ENCODE measurements at regions not wholly inside any gene's neighbourhood (a gene's known extent, or its start where the extent isn't known, plus 50 kb on each side); places are given as distances from the start of the nearest gene placed in this dataset.
"Not testable (repeated sequence)": the region's sequence is repeated elsewhere in the genome, so short reads cannot be mapped to it uniquely, and the experiment has no call there.

DNA sequence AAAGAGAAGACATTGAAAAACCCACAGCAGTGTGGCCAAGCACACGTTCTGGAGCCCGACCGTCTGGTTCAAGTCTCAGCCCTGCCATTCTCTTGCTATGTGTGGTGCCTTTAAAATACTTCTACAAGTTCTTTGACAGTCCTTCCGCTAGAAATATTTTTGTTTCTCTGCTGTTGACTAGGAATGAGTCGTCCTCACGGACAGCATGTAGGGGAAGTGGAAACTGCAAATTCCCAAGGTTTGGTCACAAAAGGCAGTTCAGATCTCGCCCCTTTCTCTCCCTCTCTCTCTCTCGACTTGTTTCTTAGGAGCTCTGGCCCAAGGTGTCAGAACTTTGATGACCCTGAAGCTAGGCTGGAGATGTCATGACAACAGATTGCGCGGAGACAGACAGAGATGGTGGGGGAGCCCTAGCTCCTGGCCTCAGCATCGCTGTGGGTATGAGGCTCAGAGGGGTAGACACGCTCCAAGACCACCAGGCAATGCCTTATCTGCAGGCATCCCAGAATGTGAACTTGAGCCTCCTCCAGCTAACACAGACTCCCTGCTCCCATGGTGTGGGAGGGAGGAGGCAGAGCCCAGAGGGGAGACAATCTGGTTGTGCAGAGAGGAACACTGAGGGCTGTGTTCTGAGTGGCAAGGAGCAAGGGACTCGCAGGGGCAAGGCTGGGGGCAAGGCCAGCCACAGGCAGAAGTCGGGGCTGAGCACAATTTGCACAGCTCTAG, 368.9 kb upstream of the SULF2 start:
- no peak for DNase-seq (ENCODE audit: low spot score)

DNA sequence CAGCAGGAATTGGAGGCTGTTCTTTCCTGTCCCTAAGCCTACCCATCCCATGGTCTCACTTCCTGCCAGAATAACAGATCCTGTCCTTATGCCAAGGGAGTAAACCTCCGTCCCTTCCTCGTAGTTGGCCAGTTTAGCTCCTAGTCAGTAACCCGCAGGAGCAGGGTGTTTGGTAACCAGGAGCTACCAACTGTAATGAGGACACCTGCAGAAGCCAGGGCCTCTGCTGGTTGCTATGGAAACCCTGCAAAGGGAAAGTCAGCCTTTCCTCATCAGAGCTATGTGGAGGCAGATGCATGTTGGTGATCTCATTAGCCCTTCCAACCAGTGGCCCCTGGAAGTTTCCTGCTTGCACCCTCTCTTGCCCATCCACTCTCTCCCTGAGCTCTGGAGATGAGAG, 368.2 kb upstream of the SULF2 start:
- DNase-seq (ENCODE audit: low spot score), result no peak

DNA sequence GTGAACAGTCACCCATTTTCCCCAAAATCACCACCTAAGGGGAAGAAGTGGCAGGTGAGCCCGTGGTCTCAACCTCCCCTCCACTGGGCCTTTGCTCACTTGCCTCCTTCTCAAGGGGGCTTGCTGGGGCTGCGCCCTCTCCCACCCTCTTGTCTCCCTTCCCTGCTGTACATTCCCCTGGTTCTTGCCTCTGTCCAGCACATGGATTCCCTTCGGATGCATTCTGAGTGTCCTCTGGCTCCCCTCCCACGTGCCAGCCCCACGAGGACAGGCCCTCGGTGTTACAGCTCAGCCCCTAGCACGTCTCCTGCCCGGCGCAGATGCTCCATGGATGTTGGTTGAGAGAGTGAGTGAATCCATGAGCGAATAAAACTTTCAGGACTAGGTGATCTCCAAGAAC, 367.8 kb upstream of the SULF2 start:
- no peak for DNase-seq (ENCODE audit: low spot score)

DNA sequence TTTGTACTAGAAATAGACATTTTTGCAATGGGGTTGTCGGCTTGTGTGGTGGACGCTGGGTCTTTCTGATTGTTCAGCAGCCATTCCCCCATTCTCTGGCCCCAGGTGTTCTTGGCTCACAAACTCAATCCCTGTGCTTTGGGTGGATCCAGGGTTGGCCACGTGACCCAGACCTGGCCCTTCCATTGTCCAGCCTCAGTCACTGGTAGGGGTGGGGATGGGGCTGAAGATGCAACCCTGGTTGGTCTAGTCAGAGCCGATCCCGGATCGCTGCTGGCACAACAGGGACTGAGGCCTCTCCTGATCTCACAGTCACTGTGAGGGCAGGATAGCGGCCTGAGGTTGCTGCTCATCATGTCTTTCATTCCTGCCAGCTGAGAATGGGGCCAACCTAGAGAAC, 365.3 kb upstream of the SULF2 start:
- no peak for DNase-seq (ENCODE audit: low spot score)

DNA sequence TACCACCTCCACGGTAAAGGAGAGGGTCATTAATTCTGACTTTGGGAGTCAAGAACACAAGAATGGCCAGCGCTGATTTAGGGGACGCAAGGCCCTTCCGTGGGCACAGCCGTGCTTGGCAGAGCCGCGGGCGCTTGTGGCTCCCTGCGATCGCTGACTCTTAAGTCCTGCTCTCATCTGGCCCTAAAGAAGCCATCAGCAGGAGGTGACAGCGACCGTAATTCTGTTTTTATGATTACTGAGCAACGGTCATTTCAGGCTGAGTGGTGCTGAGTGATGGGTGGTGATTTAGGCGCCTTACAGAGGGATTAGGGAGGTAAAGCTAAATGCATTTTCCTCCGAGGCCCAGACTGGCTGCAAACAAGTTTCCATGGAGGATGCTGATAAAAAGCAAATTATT, 364.6 kb upstream of the SULF2 start:
- no peak for DNase-seq (ENCODE audit: low spot score)

DNA sequence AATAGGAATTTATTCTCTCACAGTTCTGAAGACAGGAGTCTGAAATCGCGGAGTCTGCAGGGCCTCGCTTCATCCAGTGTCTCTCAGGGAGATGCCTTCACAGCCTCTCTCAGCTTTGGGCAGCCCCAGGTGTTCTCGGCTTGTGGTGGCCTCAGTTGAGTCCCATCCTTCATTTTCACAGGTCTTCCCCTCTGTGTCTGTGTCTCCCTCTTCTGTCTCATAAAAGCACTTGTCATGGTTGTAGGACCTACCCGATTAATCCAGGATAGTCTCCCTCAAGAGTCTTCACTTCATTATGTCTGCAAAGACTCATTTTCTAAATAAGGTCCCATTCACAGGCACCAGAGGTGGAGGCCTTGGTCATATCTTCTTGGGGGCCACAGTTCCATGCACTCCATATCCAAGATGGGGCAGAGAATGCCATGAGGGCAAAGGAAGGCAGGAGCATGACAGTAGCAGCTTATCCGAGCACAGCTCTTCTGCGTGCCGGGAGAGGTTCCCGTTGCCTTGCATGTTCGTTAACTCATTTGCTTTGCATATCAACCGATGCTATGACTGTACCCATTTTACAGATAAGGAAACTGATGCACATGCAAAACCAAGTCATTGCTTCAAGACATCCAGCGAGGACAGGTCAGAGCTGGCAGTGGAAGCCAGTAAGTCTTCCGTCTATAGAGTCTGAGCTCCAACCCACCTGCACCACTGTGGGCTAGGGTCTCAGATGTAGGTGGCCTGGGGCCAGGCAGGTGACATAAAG, 363.8 kb upstream of the SULF2 start:
- no peak for DNase-seq (ENCODE audit: low spot score)

DNA sequence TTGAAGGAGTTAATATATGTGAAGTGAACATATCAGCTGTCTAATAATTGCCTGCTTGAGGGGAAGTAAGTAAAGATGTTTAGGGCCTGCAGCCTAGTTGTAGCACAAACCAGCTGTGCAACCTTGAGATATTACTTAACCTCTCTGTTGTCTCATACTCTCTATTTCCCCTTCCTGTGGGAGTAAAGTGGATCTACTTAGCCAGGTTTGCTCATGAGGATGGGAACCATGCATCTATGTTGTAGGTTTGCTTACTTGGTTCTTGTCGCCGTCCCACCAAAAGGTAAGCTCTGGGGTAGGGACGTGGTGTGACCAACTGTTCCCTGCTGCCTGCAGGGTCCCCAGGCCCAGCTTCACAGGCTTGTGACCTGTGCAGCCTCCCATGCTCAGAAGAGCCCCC, 362.7 kb upstream of the SULF2 start:
- no peak for DNase-seq (ENCODE audit: low spot score)

DNA sequence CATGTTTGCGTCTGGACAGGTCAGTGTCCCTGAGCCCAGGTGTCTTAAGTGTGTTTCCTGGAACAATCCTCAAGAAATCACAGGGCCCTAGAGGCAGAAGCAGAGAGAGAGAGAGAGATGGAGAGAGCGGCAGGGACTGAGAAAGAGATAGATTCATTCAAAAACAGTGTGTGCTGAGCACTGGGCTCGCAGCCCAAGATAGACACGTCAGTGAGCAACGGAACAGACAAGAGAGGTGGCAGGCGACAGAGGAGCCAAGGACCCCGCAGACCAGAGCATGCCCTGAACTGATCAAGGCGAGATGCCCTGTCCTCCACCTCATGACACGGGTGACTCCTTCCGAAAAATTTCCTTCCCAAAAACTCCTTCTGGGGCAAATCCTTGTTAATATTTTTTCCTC, 362.0 kb upstream of the SULF2 start:
- no peak for DNase-seq (ENCODE audit: low spot score)

DNA sequence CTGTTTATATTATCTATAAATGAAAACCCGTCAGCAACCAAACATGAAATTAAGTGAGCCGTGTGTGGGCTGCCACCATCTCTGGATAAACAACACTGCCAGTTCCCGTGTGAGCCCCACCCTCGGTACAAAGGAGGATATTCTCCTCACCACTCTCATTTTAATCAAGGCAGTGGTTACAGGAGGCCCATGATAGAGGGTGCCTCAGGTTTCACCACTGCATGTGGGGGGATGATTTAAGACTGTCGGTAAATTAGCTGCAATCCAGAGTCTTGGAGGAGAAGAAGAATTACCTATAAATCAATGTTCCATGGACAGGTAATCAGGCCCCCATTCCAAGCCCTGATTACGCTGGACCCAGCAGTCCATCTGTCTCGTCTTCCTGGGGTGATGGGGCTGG, 361.6 kb upstream of the SULF2 start:
- no peak for DNase-seq (ENCODE audit: low spot score)

DNA sequence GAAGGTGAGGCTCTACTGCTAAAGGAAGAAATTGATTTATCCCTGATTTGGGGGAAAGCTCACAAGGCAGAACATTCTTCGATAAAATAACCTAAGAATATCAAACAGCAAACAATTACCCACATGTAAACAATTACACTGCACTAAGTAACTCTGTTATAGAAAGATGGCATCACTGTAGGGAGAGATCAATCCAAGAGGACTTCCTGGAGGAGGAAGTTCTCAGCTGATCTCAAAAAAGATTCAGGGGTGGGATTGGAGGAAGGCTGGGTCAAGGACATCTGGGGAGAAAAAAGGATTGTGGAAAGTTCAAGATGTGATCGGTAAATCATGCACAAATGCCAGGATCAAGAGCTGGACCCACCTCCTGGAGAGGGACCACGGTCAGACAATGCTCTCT, 361.0 kb upstream of the SULF2 start:
- no peak for DNase-seq (ENCODE audit: low spot score)

DNA sequence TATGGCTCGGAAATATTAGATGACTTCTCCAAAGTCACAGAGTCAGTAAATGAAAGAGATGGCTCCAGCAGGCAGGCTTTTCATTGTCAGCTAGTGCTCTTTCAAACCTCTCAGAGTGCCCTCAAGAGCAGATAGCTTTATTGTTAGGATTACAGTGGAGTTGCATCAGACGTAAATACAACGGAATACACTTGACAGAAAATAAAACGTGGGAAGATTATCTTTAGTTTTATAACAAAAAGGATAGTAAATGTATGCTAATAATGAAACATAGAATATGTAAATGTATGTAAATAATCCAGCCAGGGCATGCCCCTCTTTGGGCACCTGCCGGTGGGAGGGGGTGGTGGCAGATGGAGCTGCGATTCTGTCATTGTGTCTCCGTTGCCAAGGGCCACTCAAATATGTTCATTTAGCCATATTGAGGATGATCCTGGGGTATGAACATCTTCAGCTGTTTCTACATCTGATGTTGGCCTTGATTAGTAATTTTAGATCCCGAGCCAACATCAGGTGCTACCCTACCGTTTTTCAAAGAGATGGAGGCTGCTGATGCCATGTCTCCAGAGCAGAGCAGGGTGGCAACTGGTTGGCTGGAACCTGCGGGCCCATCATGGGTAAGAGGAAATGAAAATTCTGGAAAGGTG, 358.3 kb upstream of the SULF2 start:
- DNase-seq (ENCODE audit: low spot score), result peak; percentile 16

DNA sequence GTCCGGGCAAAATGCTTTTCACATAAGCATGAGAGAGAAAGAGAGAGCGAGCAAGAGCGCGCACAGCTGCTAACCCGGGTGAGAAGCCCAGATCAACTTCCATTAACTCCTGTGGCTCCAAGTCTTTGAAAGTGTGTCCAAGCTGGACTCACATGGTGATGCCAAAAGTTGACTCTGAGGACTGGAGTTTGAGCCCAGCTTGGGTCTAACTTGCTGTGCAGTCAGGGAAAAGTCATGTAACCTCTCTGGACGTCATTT, 357.2 kb upstream of the SULF2 start:
- no peak for DNase-seq (ENCODE audit: low spot score)

DNA sequence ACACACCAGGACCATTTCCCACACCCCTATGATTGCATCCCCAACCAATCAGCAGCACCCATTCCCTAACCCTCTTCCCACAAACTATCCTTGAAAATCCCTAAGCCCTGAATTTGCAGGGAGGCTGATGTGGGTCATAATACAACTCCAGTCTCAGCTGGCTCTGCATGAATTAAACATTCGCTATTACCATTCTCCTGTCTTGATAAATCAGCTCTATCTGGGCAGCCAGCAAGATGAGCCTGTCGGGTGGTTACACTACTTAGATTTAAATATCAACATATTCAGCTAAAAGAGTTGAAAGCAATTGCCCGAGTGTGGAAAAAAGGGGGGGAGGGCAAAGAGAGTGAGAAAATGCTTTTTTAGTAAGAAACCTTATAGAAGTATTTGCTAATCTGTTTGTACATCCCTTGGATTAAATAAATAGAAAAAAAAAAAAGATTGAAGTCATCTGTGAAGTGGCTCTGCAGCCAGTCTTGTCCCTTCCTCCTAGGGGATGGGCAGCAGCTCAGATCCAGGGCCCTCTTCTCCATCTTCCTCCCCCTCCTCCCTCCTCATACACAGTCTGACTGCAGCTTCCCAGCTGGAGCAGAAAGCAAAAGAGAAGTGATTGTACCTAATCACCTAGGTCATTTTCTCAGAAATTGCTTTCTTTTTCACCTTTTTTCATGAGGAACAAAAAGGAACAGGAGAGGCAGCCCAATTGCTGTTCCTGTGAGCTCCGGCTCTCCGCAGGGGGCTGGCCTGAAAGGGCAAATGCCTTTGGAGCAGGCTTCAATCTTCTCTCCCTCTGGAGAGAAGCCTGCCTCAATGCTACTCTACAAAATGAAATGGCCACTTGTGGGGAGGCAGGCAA, 356.6 kb upstream of the SULF2 start:
- no peak for DNase-seq (ENCODE audit: low spot score)

DNA sequence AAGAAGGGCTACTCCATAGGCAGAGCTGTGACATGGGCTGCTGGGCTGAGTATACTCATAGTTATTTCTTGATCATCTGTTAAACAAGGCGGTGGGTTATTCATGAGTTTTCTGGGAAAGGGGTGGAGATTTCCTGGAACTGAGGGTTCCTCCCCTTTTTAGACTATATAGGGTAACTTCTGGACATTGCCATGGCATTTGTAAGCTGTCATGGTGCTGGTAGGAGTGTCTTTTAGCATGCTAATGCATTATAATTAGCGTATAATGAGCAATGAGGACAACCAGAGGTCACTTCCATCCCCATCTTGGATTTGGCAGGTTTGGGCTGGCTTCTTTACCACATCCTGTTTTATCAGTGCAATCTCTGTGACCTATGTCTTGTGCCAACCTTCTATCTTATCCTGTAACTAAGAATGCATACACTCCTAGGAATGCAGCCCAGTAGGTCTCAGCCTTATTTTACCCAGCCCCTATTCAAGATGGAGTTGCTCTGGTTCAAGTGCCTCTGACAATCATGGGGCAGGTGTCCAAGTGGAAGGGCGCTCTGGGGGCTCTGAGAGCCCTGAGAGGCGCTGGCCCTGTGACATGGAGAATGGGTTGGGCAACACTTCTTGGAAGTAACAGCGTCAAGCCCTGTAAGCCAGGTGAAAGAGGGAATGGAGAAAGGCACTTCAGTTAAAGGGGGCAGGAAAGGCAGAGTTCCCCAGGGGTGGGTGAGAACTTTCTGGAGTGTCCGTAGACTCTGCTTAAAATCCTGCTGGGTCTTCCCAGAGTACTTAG, 354.2 kb upstream of the SULF2 start:
- no peak for DNase-seq (ENCODE audit: low spot score)

DNA sequence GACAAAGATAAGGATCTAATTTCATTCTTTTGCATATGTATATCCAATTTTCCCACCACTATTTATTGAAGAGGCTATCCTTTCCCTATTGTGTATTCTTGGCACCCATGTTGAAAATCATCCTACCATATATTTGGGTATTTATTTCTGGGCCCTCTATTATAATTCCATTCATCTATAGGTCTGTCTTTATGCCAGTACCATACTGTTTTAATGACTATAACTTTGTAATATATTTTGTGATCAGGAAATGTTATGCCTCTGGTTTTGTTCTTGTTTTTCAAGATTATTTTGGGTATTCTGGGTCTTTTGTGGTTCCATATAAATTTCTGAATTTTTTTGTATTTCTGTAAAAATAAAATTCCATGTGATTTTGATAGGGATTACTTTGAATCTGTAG, 347.6 kb upstream of the SULF2 start:
- DNase-seq (ENCODE audit: low spot score), result no peak

DNA sequence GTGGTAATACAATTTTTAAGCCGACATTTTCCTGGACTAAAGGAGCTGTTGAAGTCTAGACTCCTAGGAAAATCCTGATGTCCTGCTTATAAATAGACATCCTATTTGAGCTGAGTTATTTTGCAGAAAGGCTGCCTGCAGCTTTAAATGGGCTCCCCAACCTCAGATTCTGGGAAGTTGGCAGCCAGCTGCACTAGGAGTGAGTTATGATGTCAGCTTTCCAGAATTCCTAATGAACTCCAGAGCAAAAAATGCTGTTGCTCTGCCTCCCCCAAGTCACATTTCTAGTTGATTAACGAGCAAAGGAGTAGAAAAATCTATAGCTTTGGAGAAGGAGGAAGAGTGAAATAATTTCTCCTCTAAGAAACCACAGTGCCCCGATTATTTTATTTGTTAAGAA, 346.3 kb upstream of the SULF2 start:
- DNase-seq (ENCODE audit: low spot score), result no peak

DNA sequence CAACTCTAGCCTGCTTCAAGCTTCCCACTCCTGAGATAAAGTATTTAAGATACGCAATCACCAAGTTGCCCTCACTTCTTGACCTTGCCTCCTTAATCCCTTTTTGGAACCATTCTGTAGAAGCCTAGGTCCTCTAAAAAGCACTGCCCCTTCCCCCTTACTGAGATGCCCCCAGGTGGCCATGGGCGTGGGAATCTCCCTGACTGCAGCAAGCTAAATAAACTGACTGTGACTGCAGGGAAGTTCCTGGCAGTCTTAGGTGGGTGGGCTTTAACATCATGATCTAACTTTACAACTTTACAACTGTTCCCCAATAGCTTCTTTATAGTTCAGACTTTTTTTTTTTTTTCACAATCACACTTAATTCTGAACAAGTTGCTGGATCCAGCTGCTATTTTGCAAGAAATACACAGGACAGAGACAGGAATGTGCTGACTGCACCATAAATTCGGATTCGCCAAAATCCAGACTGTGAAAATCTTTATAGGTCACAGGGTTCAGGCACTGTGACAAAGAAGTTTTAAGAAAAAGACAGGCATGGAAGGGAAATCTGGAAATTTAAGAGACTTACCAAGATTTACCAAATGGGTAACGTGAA, 344.2 kb upstream of the SULF2 start:
- no peak for DNase-seq (ENCODE audit: low spot score)

DNA sequence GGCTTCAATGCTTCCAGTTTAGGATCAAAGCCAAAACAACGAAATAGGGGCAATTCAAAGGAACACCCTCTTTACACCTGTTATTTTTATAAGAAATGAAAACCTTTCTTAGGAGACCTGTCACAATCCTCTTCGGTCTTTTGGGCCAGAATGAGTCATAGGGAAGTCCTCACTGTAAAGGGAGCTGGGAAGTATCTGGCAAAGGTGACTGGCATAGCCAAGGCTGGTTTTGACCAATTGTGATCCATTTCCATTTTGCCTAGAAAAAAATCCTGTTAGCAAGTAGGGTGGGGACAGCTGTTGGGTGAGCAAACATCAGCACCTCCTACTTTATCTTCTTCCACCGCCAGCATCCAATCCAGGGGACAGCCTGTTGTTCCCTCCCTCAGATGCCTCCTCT, 343.2 kb upstream of the SULF2 start:
- no peak for DNase-seq (ENCODE audit: low spot score)

DNA sequence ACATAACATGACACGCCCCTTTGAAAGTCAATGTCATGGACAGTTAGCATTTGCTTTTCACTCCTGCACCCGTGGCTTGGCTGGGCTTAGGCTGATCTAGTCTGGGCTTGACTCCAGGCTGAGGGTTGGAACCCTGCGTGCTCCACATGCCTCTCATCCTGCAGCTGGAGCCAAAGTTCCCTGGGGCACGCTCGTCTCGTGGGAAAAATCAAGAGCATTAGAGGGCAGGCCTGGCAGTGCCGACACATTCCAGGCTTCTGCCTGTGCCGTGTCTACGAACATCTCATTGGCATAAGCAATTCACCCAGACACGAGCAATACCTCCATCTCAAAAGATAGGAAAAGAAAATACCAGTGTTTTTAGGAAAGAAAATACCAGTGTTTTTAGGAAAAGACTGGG, 342.7 kb upstream of the SULF2 start:
- not testable (repeated sequence) for DNase-seq (ENCODE audit: low spot score)

DNA sequence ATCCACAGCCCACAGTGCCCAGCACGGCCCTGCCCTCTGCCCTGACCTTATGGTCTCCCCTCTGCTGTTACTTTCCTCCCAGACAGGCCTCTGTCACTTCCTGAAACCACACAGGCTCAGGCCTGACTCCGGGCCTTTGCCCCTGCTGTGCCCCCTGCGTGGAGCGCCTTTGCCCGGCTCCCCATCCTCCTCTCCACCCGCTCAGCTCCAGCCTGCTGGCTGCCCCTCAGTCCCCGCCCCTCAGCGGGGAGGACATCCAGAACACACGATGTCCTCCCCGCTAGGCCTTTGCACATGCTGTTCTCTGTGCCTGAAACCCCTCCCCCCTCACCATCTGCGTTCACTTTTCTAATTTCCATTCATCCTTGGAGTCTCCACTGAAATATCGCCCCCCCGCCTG, 341.9 kb upstream of the SULF2 start:
- not testable (repeated sequence) for DNase-seq (ENCODE audit: low spot score)

DNA sequence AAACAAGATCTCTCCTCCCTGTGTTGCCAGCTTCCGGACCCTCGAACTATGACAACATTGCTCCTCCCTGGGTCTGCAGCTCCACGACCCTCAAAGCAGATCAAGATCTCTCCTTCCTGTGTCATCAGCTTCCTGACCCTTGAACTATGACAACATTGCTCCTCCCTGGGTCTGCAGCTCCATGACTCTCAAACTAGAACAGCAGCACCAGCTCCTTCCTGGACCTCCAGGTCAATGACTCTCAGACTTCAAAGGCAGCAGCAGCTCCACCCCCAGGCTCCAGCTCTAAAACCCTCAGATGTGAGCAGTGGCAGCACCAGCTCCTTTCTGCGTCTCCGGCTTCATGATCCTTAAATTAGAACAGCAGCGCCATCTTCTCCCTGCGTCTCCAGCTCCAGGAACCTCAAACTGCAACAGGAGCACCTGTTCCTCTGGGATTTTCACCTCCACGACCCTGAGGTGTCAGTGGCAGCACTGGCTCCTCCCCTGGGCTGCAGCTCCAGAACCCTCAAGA, 341.0 kb upstream of the SULF2 start:
- DNase-seq (ENCODE audit: low spot score), result peak; percentile 5
